MCF 10A (cell line): ENCODE measurements at regions not wholly inside any gene's neighbourhood (a gene's known extent, or its start where the extent isn't known, plus 50 kb on each side); places are given as distances from the start of the nearest gene placed in this dataset.

Experiments used
- BruUV-seq: library from RNA; stranded (reverse); fragments of 400-500 nt; replicated peaks from 2 replicates; lab custom pipeline; 2021; lab: Mats Ljungman, UMichigan
- CTCF ChIA-PET: fragments of 300-600 bp; sonication (Branson Sonifier 250); formaldehyde crosslinking; extraction: SDS; loops from one replicate; lab custom pipeline; 2021; ENCODE audit warnings: antibody characterized with exemption, inconsistent platforms; lab: Yijun Ruan, JAX
- POLR2A ChIA-PET: fragments of 300-600, 350-650 bp; sonication (Branson Sonifier 250); formaldehyde crosslinking; extraction: SDS; loops from one replicate; lab custom pipeline; 2020; ENCODE audit warnings: antibody characterized with exemption, inconsistent platforms; lab: Yijun Ruan, JAX
- DNase-seq: peaks from one replicate; pipeline ENCODE4 v3.0.0-alpha.2; 2018; ENCODE audit not compliant: unreplicated experiment
- H3K27ac Mint-ChIP-seq: one replicate; pipeline ENCODE4 v1.8.0; 2022; ENCODE audit warnings: mild to moderate bottlenecking, low read depth, mixed read lengths; ENCODE audit not compliant: unreplicated experiment
- H3K27me3 Mint-ChIP-seq: one replicate; pipeline ENCODE4 v1.8.0; 2022; ENCODE audit warnings: mixed read lengths; ENCODE audit not compliant: insufficient read depth, unreplicated experiment
- H3K36me3 Mint-ChIP-seq: one replicate; pipeline ENCODE4 v1.8.0; 2022; ENCODE audit warnings: mild to moderate bottlenecking, moderate library complexity, mixed read lengths; ENCODE audit not compliant: insufficient read depth, unreplicated experiment
- H3K4me1 Mint-ChIP-seq: one replicate; pipeline ENCODE4 v1.8.0; 2022; ENCODE audit warnings: mixed read lengths; ENCODE audit not compliant: insufficient read depth, unreplicated experiment
- H3K4me3 Mint-ChIP-seq: one replicate; pipeline ENCODE4 v1.8.0; 2022; ENCODE audit warnings: mild to moderate bottlenecking, moderate library complexity, mixed read lengths; ENCODE audit not compliant: unreplicated experiment
- H3K9me3 Mint-ChIP-seq: one replicate; pipeline ENCODE4 v1.8.0; 2022; ENCODE audit warnings: mixed read lengths; ENCODE audit not compliant: unreplicated experiment
- CTCF ChIP-seq: fragments of 200-600 bp; IDR thresholded peaks from one replicate; pipeline ENCODE4 v1.8.0; 2022; ENCODE audit warnings: antibody characterized with exemption, mild to moderate bottlenecking; ENCODE audit not compliant: unreplicated experiment
- intact Hi-C: fragments of 100-400 bp; cut with micrococcal nuclease; formaldehyde crosslinking; loops from 2 replicates; pipeline ENCODE4 v1.14.1; 2022

DNA sequence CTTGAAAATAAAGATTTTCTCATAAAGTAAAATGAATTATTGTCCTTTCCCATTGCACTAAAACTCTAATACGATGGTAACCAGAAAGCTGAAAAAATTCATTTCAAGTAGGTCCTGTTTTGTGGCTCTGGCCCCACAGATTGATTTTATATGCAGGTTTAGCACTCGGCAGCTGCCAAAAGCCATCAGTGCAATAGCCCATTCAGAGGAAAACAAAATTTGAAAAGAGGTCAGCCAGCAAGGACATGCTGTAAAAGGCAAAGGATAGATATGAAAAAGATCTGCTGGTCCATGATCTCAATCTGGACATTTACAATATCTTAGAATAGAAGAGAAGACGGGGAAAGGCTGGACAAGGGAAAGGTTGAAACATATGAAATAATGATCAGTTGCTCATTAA is 414.8 kb upstream of the NOVA1 start:
- no peak overlapping the region for H3K27ac Mint-ChIP-seq
- ChIA-PET POLR2A (no interaction called here), CTCF (interaction anchor here (0.9 to 1.3 kb wide), 2 partner anchors 9 to 29 kb away, joined by 3 read pairs; no protein-coding TSS in a partner anchor)
- H3K9me3 Mint-ChIP-seq: peaks cover 4% of the 10 kb centered on the region
- DNase-seq: no peak
- intact Hi-C loops: no loop called here
- H3K4me3 Mint-ChIP-seq: no peak overlapping the region
- BruUV-seq: no TSS peak
- H3K27me3 Mint-ChIP-seq: peaks cover 16% of the 10 kb centered on the region
- no peaks in the 10 kb centered on the region for H3K36me3 Mint-ChIP-seq
- no peak for TF ChIP-seq CTCF
- H3K4me1 Mint-ChIP-seq: no peaks in the 10 kb centered on the region

DNA sequence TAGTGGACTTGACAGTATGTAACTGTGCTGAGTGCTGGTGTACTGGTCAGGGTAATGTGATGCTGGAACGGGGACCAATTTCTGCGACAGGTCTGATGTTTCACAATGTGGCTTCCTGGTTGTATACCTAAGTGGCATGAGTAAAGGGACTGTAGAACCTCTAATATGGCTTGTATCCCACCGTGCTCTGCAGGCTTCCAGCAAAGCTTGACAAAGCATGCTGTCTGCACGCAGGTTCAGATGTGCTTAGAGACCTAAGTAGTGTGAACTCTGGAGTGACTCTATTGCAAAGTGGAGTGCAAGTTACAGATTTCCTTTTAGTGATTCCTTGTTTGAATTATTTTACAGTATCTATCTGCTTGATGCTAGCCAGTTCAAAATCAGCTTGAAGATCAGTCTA is 415.8 kb upstream of the NOVA1 start:
- no peak for TF ChIP-seq CTCF
- no peak overlapping the region for H3K4me3 Mint-ChIP-seq
- no peak for DNase-seq
- CTCF ChIA-PET: interaction anchor here (0.5 to 1.3 kb wide), 4 partner anchors 10 to 140 kb away, joined by 3 read pairs; no protein-coding TSS in a partner anchor
- H3K36me3 Mint-ChIP-seq: no peaks in the 10 kb centered on the region
- POLR2A ChIA-PET: no interaction called here
- peaks cover 6% of the 10 kb centered on the region for H3K27me3 Mint-ChIP-seq
- H3K9me3 Mint-ChIP-seq: peaks cover 4% of the 10 kb centered on the region
- intact Hi-C loops: no loop called here
- no peak overlapping the region for H3K27ac Mint-ChIP-seq
- no peaks in the 10 kb centered on the region for H3K4me1 Mint-ChIP-seq
- no TSS peak for BruUV-seq

DNA sequence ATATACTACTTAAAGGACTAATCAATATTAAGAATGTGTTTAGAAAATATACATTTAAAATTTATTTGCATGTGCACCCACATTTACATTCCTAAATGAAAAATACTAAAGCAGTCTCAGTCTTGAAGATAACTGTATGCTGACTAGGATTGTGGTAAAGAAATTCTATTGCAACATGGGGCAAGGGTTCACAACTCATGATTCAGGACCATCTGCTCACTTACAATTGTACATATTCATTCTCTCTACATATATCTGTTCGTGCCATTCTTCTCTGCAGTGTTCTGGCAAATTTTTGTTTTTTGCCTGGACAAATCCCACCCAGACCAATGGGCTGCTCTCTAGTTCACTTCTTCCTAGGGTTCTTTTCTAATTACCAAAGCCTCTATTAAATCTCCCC is 417.2 kb upstream of the NOVA1 start:
- H3K4me3 Mint-ChIP-seq: no peak overlapping the region
- no TSS peak for BruUV-seq
- H3K27me3 Mint-ChIP-seq: no peaks in the 10 kb centered on the region
- ChIA-PET POLR2A (interaction anchor here (0.7 kb wide), 1 partner anchor 21 kb away, joined by 3 read pairs; no protein-coding TSS in a partner anchor), CTCF (no interaction called here)
- DNase-seq: no peak
- H3K36me3 Mint-ChIP-seq: no peaks in the 10 kb centered on the region
- no peak for TF ChIP-seq CTCF
- no peak overlapping the region for H3K27ac Mint-ChIP-seq
- intact Hi-C loops: no loop called here
- H3K4me1 Mint-ChIP-seq: no peaks in the 10 kb centered on the region
- no peaks in the 10 kb centered on the region for H3K9me3 Mint-ChIP-seq

DNA sequence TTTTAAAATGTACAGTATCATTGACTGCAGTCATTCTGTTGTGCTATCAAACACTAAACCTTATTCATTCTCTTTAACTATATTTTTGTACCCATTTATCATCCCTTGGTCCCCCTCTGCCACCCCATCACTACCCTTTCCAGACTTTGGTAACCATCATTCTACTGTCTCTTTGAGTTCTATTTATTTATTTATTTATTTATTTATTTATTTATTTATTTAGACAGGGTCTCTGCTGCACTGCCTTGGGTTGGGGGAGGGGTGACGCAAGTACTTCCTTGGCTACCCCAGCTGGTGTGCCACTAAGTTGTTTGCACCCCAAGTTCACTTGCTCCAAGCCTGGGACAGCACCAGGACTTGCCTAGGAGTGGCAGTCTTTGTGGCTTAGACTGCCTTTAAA is 427.8 kb upstream of the NOVA1 start:
- no peaks in the 10 kb centered on the region for H3K4me1 Mint-ChIP-seq
- ChIA-PET CTCF (interaction anchor here (0.6 kb wide), 1 partner anchor 663 kb away, joined by 3 read pairs; no protein-coding TSS in a partner anchor), POLR2A (no interaction called here)
- no peak overlapping the region for H3K27ac Mint-ChIP-seq
- H3K4me3 Mint-ChIP-seq: no peak overlapping the region
- intact Hi-C loops: no loop called here
- no peak for TF ChIP-seq CTCF
- no peaks in the 10 kb centered on the region for H3K36me3 Mint-ChIP-seq
- no peak for DNase-seq
- H3K27me3 Mint-ChIP-seq: no peaks in the 10 kb centered on the region
- H3K9me3 Mint-ChIP-seq: no peaks in the 10 kb centered on the region
- no TSS peak for BruUV-seq
